ENCODE measurements at regions not wholly inside any gene's neighbourhood (a gene's known extent, or its start where the extent isn't known, plus 50 kb on each side); places are given as distances from the start of the nearest gene placed in this dataset.
"Not testable (repeated sequence)": the region's sequence is repeated elsewhere in the genome, so short reads cannot be mapped to it uniquely, and the experiment has no call there.

GRCh38 chr4:174069848-174070330, 213.6 kb downstream of the FBXO8 start:
- DNase-seq (ENCODE audit: low read depth): no peak

GRCh38 chr4:174066611-174067205, 216.8 kb downstream of the FBXO8 start:
- DNase-seq (ENCODE audit: low read depth): no peak

GRCh38 chr4:174062831-174063230, 220.6 kb downstream of the FBXO8 start:
- no peak for DNase-seq (ENCODE audit: low read depth)

GRCh38 chr4:174061026-174061425, 222.4 kb downstream of the FBXO8 start:
- DNase-seq (ENCODE audit: low read depth): no peak

GRCh38 chr4:174058846-174059245, 224.6 kb downstream of the FBXO8 start:
- no peak for DNase-seq (ENCODE audit: low read depth)

GRCh38 chr4:174056959-174057358, 226.5 kb downstream of the FBXO8 start:
- DNase-seq (ENCODE audit: low read depth): no peak

DNA sequence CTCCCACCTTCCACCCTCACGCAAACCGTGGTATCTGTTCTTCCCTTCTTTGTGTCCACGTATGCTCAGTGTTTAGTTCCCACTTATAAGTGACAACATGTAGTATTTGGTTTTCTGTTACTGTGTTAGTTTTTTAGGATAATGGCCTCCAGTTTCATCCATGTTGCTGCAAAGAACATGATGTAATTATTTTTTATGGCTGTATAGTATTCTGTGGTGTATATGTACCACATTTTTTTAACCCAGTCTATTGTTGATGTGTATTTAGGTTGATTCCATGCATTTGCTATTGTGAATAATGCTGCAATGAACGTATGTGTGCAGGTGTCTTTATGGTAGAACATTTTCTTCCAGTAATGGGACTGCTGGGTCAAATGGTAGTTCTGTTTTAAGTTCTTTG, 228.1 kb downstream of the FBXO8 start:
- DNase-seq (ENCODE audit: low read depth): no peak

DNA sequence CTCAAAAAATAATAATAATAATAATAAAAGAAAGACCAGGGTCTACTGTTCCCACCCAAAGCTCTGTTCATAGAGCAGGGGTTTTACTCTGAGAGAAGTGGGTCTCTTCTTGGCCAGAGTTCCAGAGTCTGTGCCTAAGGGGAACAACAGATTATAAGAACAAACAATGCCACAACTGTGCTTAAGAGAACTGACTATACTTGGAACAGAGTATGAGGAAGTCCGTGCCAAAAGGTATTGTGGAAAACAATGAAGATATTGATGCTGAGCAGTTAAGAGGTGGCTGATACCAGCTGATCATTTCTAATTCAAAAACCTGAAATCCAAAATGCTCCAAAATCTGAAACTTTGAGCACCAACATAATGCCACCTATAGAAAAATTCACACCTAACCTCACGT, 229.6 kb downstream of the FBXO8 start:
- DNase-seq (ENCODE audit: low read depth): no peak

GRCh38 chr4:174047363-174047762, 236.1 kb downstream of the FBXO8 start:
- no peak for DNase-seq (ENCODE audit: low read depth)

GRCh38 chr4:174045829-174046228, 237.6 kb downstream of the FBXO8 start:
- DNase-seq (ENCODE audit: low read depth): not testable (repeated sequence)

DNA sequence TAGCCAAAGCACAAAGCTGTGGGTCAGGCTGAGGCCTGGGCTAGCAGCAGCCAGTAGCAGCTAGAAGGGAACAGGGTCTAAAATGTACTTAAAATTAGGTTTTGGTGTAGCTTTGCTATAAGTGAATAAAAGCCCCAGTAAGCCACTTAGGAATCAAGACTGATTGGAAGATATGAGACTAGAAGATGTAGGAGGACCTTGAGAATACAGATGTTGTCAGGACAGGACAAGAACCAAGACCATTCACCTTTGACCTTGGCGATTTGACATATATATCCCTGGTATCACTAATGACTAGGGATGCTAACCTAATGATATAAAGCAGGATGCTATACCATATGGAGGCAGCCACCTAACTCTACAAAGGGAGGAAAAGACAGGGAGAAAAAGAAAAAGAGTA, 238.1 kb downstream of the FBXO8 start:
- no peak for DNase-seq (ENCODE audit: low read depth)

- no peak for DNase-seq (ENCODE audit: low read depth)
Measured at GRCh38 chr4:174041555-174042105, 241.8 kb downstream of the FBXO8 start.

DNA sequence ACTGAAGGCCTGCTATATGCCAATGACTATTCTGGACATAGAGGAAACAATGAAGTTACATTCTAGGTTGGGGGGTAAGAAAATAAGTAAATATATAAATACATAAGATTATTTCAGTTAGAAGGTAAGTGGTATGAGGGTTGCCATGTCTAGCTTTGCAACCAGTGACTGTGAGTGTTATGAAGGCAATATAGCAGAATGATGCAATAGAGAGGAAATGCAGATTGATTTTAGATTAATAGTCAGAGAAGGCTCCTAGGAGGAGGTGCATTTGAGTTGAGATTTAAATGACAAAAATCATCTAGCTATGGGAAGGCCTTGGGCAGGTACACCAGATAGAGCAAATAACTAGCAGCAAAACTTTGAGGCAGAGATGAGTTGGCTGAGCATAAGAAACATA, 243.2 kb downstream of the FBXO8 start:
- DNase-seq (ENCODE audit: low read depth): no peak

DNA sequence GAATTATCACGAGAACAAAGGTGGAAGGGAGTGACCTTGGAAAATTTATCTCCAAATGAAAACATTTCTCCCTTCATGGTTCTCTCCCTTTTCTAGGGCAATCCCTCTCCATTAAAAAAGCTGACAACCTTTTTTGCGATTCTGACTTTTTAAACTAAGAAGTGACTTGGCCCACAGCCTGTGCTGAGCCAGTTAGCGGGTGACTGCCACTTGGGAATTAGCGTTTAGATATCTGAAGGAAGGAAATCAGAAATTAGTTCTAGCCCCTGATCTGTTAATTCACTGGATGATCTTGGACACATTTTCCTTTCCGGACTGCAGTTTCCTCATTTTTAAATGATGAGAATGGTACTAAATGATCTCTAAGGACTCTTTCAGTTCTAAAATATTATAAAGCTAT, 245.0 kb downstream of the FBXO8 start:
- DNase-seq (ENCODE audit: low read depth): no peak

DNA sequence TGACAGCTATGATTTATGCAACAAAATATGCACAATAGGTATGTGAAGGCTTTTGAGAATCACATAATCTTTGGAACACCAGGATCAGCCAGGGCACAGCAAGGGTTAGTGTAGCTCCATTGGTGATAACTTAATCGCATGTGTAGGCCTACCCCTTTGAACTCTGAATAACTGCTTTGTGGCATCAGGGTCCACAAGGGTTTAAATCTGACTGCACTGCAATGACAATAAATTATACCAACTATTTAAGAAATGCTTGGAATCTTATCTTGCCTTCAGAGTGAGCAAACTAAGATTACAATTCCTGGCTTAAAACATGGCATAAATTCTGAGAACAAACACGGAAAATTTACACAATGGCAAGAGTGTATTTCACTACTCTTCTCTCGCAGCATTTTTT, 245.8 kb downstream of the FBXO8 start:
- DNase-seq (ENCODE audit: low read depth): no peak

- DNase-seq (ENCODE audit: low read depth): no peak
Measured at GRCh38 chr4:174037049-174037448, 246.4 kb downstream of the FBXO8 start.

- no peak for DNase-seq (ENCODE audit: low read depth)
Measured at GRCh38 chr4:174036576-174036975, 246.9 kb downstream of the FBXO8 start.

DNA sequence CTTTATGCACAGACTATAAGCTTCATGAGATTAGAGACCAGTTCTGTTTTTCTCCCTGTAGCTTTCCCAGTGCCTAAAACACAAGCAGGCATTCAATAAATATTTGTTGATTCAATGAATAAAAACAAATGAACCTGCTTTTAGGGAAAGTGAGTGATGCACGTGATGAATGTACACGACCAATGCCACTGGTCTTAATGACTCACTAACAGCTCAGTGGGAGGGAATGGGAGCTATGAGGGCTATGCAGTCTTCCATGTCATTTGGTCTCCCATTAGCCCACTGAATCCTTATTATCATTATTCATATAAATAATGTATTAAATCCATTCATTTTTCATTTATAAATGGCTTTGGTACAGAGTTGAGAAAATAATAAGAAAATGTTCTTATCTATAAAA, 247.4 kb downstream of the FBXO8 start:
- no peak for DNase-seq (ENCODE audit: low read depth)

DNA sequence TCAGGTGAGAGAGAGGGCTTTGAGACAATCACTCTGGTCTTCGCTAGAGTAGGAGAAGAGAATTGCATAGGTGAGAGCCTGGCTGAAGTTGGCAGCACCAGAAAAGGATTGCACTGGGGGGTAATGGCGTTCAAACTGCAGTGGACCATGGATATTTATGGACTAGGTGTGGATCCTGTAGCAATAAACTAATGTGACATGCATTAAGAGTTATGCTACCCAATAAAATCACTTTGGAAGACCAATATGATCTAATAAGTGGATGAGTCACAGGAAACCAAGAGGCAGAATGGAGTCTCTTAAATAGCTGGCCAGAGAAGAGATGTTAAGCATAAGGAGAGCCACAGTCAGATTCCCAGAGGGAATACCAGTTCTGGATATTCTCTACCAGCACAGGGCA, 259.8 kb downstream of the FBXO8 start:
- no peak for DNase-seq (ENCODE audit: low read depth)

DNA sequence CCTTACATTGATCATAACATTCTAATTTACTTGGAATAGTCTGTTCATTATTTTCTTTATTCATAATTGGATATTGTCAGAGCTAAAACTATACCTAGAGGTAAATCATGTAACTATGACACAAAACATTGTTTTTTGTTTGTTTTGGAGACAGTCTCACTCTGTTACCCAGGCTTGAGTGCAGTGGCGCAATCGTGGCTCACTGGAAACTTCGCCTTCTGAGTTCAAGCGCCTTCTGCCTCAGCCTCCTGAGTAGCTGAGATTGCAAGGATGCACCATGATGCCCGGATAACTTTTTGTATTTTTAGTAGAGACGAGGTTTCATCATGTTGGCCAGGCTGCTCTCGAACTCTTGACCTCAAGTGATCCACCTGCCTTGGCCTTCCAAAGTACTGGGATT, 265.2 kb downstream of the FBXO8 start:
- no peak for DNase-seq (ENCODE audit: low read depth)

GRCh38 chr4:174016251-174016650, 267.2 kb downstream of the FBXO8 start:
- DNase-seq (ENCODE audit: low read depth): no peak

DNA sequence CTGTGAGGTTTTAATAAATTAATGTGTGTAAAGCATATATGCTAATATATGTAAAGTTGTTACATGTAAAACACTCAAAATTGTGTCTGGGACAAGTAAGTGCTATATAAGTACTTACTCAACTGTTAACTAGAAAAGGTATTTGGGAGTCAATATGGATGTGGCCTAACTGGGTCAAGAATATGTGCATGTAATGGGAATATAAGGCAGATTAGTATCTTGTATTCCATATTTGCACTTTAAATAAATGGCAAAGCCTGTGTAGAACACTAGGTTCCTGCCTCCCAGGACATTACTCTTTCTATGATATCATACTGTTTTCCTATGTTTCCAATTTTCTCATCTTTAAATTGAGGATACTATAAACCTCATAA, 270.6 kb downstream of the FBXO8 start:
- no peak for DNase-seq (ENCODE audit: low read depth)

DNA sequence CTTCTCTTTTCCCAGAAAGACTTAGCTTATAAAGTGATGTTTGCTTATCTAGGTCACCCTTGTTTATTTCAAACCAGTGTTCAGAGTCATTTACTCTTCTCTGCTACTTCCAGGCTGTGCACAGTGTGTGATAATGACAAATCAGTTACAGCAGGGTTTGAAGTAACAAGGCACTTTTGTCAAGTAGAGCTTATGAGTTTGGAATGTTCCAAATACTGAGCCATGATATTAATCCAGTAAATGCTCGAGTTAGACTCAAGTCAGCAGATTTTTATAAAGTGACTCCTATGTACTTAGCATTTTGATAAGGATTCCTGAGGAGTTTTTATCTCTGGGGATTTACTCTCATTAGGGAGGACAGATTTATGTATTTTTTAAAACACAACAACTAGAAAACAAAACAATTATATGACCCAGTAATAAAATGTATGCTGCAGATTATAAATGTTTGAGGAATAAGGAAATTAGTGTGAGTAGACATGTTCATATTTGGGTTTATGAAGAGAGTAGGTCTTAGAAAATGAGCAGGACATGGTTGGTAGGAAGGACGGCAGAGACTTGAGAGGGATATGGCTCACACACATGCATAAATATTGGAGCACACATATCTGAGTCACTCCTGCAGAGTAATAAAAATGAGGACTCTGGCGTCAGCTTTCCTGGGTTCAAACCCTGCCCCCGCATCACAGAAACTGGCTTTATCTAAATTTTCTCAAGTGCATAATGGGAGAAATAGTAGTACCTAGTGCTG, 271.2 kb downstream of the FBXO8 start:
- no peak for DNase-seq (ENCODE audit: low read depth)

All from forelimb muscle (tissue), 1 donor.